T-helper 2 cell (primary cell): ENCODE measurements at regions not wholly inside any gene's neighbourhood (a gene's known extent, or its start where the extent isn't known, plus 50 kb on each side); places are given as distances from the start of the nearest gene placed in this dataset.
"Not testable (repeated sequence)": the region's sequence is repeated elsewhere in the genome, so short reads cannot be mapped to it uniquely, and the experiment has no call there.

Experiments
- DNase-seq, 5 experiments: peaks; one replicate each; pipeline versions ENCODE4 v3.0.0 to v3.0.0-alpha.2; 2012 to 2022

- DNase-seq: no peak
Observed at GRCh38 chr1:213481395-213481794, 430.4 kb downstream of the RPS6KC1 start.

GRCh38 chr1:213484333-213484732, 433.3 kb downstream of the RPS6KC1 start:
- DNase-seq: no peak

GRCh38 chr1:213484758-213485157, 433.7 kb downstream of the RPS6KC1 start:
- no peak for DNase-seq

GRCh38 chr1:213486488-213486887, 435.4 kb downstream of the RPS6KC1 start:
- no peak for DNase-seq

- DNase-seq: no peak
Observed at GRCh38 chr1:213491468-213491867, 440.4 kb downstream of the RPS6KC1 start.

GRCh38 chr1:213492161-213493041, 441.4 kb downstream of the RPS6KC1 start:
- DNase-seq: no peak

- no peak for DNase-seq
Observed at GRCh38 chr1:213499444-213499843, 448.4 kb downstream of the RPS6KC1 start.

- DNase-seq: no peak
Observed at GRCh38 chr1:213507472-213508223, 456.6 kb downstream of the RPS6KC1 start.

- no peak for DNase-seq
Observed at GRCh38 chr1:213511173-213511572, 460.1 kb downstream of the RPS6KC1 start.

GRCh38 chr1:213512316-213512715, 461.3 kb downstream of the RPS6KC1 start:
- no peak for DNase-seq

GRCh38 chr1:213513006-213513405, 462.0 kb downstream of the RPS6KC1 start:
- no peak for DNase-seq

GRCh38 chr1:213514408-213515179, 463.6 kb downstream of the RPS6KC1 start:
- not testable (repeated sequence) for DNase-seq

- DNase-seq: no peak
Observed at GRCh38 chr1:213519098-213519497, 468.1 kb downstream of the RPS6KC1 start.

GRCh38 chr1:213521206-213521605, 466.6 kb upstream of the PROX1 start:
- DNase-seq: no peak

- DNase-seq: no peak
Observed at GRCh38 chr1:213523781-213524398, 463.9 kb upstream of the PROX1 start.

- DNase-seq: no peak
Observed at GRCh38 chr1:213526306-213526705, 461.5 kb upstream of the PROX1 start.

GRCh38 chr1:213530611-213531320, 457.0 kb upstream of the PROX1 start:
- no peak for DNase-seq

- DNase-seq: no peak
Observed at GRCh38 chr1:213531369-213532310, 456.1 kb upstream of the PROX1 start.

GRCh38 chr1:213533125-213533524, 454.6 kb upstream of the PROX1 start:
- no peak for DNase-seq

- DNase-seq: no peak
Observed at GRCh38 chr1:213535679-213536078, 452.1 kb upstream of the PROX1 start.

GRCh38 chr1:213538251-213538650, 449.5 kb upstream of the PROX1 start:
- no peak for DNase-seq
